A549 (cell line): ENCODE measurements at regions not wholly inside any gene's neighbourhood (a gene's known extent, or its start where the extent isn't known, plus 50 kb on each side); places are given as distances from the start of the nearest gene placed in this dataset.

ENCODE experiments used
- ATAC-seq, 2 experiments: fragments of 200-7000 bp in 1 of 2; fragments of >200 bp in 1 of 2; cut with Nextera tagmentation in 1 of 2; cut with Tn5 transposase in 1 of 2; 3 replicates each; pipeline versions ENCODE4 v1.8.0 to v1.9.1; 2018 to 2020; ENCODE audit warnings: mild to moderate bottlenecking in 1 of 2, moderate library complexity in 1 of 2
- CTCF ChIA-PET: fragments of 300-600 bp; sonication (Branson Sonifier 250); formaldehyde crosslinking; extraction: SDS; loops from one replicate; lab custom pipeline; 2021; ENCODE audit warnings: antibody characterized with exemption, inconsistent platforms; lab: Yijun Ruan, JAX
- POLR2A ChIA-PET: fragments of 350-600 bp; formaldehyde crosslinking; extraction: SDS; loops from one replicate; lab custom pipeline; 2021; ENCODE audit warnings: antibody characterized with exemption, inconsistent platforms; lab: Yijun Ruan, JAX
- DNase-seq, 2 experiments: peaks; one replicate each; pipeline versions ENCODE4 v3.0.0 to v3.0.0-alpha.2; 2011 to 2016; ENCODE audit warnings: low read depth in 1 of 2, low spot score in 1 of 2
- FAIRE-seq: peaks from 2 replicates; lab custom pipeline; 2011; peaks lifted over from hg19 to GRCh38; lab: Jason Lieb, UNC
- H3K27ac ChIP-seq, 2 experiments: fragments of >200 bp; sonication (Bioruptor Twin); formaldehyde crosslinking; 3 replicates each; pipeline ENCODE4 v1.5.1; 2016 to 2017
- H3K4me1 ChIP-seq: fragments of >200 bp; sonication (Bioruptor Twin); formaldehyde crosslinking; 3 replicates; pipeline ENCODE4 v1.6.1; 2016
- H3K4me2 ChIP-seq: fragments of >200 bp; sonication (Bioruptor Twin); formaldehyde crosslinking; 3 replicates; pipeline ENCODE4 v1.6.1; 2016
- H3K4me3 ChIP-seq: fragments of >200 bp; sonication (Bioruptor Twin); formaldehyde crosslinking; 3 replicates; pipeline ENCODE4 v1.5.1; 2016
- H3K9me3 ChIP-seq: fragments of >200 bp; sonication (Bioruptor Twin); formaldehyde crosslinking; 3 replicates; pipeline ENCODE4 v1.6.1; 2016
- BHLHE40 ChIP-seq: IDR thresholded peaks from 2 replicates; pipeline ENCODE4 v1.6.1; 2012; ENCODE audit warnings: low read depth, low read length, inconsistent platforms
- CBX8 ChIP-seq: fragments of 200-600 bp; sonication (generic); IDR thresholded peaks from 2 replicates; pipeline ENCODE4 v1.6.1; 2016
- EHF ChIP-seq: fragments of 250-450 bp; sonication (Bioruptor Pico); IDR thresholded peaks from 2 replicates; pipeline ENCODE4 v1.5.0; 2020; ENCODE audit warnings: mild to moderate bottlenecking
- FOSL2 ChIP-seq, 2 experiments: fragments of 450-650 bp in 1 of 2; fragments of >200 bp in 1 of 2; sonication (Bioruptor Twin) in 1 of 2; formaldehyde crosslinking; IDR thresholded peaks; 2 replicates each; pipeline versions ENCODE4 v1.5.0 to v1.6.1; 2016 to 2020; ENCODE audit warnings: mild to moderate bottlenecking in 1 of 2, moderate library complexity in 1 of 2
- HDAC2 ChIP-seq: fragments of 200-600 bp; sonication (generic); IDR thresholded peaks from 2 replicates; pipeline ENCODE4 v1.6.1; 2016
- HOXA7 ChIP-seq: fragments of 250-450 bp; sonication (Bioruptor Pico); IDR thresholded peaks from 2 replicates; pipeline ENCODE4 v1.5.0; 2020; ENCODE audit warnings: mild to moderate bottlenecking, moderate library complexity
- MAFK ChIP-seq: fragments of 450-650 bp; IDR thresholded peaks from 2 replicates; pipeline ENCODE4 v1.6.1; 2014; ENCODE audit not compliant: partially characterized antibody
- MYC ChIP-seq: IDR thresholded peaks from 2 replicates; pipeline ENCODE4 v1.6.1; 2012; ENCODE audit warnings: mild to moderate bottlenecking, inconsistent platforms, low read length, improper control_type of control experiment, borderline replicate concordance
- NPAS2 ChIP-seq: fragments of 250-450 bp; sonication (Bioruptor Pico); IDR thresholded peaks from 2 replicates; pipeline ENCODE4 v1.8.0; 2022; ENCODE audit warnings: mild to moderate bottlenecking, moderate library complexity, borderline replicate concordance
- NR3C1 ChIP-seq: fragments of >200 bp; sonication (Bioruptor Twin); formaldehyde crosslinking; IDR thresholded peaks from 3 replicates; pipeline ENCODE4 v1.6.1; 2017
- POLR2A ChIP-seq: IDR thresholded peaks from 2 replicates; pipeline ENCODE4 v1.6.1; 2012; ENCODE audit warnings: mild to moderate bottlenecking, low read length
- RAD21 ChIP-seq, 2 experiments: fragments of >200 bp in 1 of 2; sonication (Bioruptor Twin) in 1 of 2; formaldehyde crosslinking in 1 of 2; IDR thresholded peaks in 1 of 2; conservative IDR thresholded peaks in 1 of 2; 2 replicates in 1 of 2; 3 replicates in 1 of 2; pipeline ENCODE4 v1.6.1; 2012 to 2018; ENCODE audit warnings: inconsistent platforms in 1 of 2
- RARB ChIP-seq: fragments of 250-450 bp; sonication (Bioruptor Pico); IDR thresholded peaks from 2 replicates; pipeline ENCODE4 v1.8.0; 2021; ENCODE audit warnings: mild to moderate bottlenecking, moderate library complexity
- TP53 ChIP-seq: fragments of 250-450 bp; sonication (Bioruptor Pico); IDR thresholded peaks from 2 replicates; pipeline ENCODE4 v1.5.0; 2021; ENCODE audit warnings: mild to moderate bottlenecking, moderate library complexity
- ZSCAN20 ChIP-seq: fragments of 250-450 bp; sonication (Bioruptor Pico); IDR thresholded peaks from 2 replicates; pipeline ENCODE4 v1.8.0; 2022; ENCODE audit warnings: mild to moderate bottlenecking, moderate library complexity
- WGBS: methylation state at CpG from one replicate; pipeline ENCODE4 v1.1.6; 2017; ENCODE audit errors: missing lambda C conversion rate; 5-methylcytosine and 5-hydroxymethylcytosine counted together
- TF ChIP-seq, protein P1 (sequence below): fragments of 150-350 bp; IDR thresholded peaks from 2 replicates; pipeline ENCODE4 v1.6.1; 2014; ENCODE audit warnings: low read depth, mild to moderate bottlenecking, low read length
- TF ChIP-seq, protein P2 (sequence below): fragments of 250-450 bp; sonication (Bioruptor Pico); IDR thresholded peaks from 2 replicates; pipeline ENCODE4 v1.5.0; 2021; ENCODE audit warnings: mild to moderate bottlenecking, moderate library complexity, borderline replicate concordance
- TF ChIP-seq, protein P3 (sequence below): IDR thresholded peaks from 2 replicates; pipeline ENCODE4 v1.6.1; 2012; ENCODE audit warnings: low read depth, borderline replicate concordance
- TF ChIP-seq, protein P4 (sequence below): IDR thresholded peaks from 2 replicates; pipeline ENCODE4 v1.6.1; 2012
- TF ChIP-seq, protein P5 (sequence below): fragments of >200 bp; sonication (Bioruptor Twin); formaldehyde crosslinking; IDR thresholded peaks from 3 replicates; pipeline ENCODE4 v1.6.1; 2016
- TF ChIP-seq, protein P6 (sequence below): fragments of 200-600 bp; sonication (generic); IDR thresholded peaks from 2 replicates; pipeline ENCODE4 v1.6.1; 2016; ENCODE audit warnings: antibody characterized with exemption, mild to moderate bottlenecking, moderate library complexity

DNA sequence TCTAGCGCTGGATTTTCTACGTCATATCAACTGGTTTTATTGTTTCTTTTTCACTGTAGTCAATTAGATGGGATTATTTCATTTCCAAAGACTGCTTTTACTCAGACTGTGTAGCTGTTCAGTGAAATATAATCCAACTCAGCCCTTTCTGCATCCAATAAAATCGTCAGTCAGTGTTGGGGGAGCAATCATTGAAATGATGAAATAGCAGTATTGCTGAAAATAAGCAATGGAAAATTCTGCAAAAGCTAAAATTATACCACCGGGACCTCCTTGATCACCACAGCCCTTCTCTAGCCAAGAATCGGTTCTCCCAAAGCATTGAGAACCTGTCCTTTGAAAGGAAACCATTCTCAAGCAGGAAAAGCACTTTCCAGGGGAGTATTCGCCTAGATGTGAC is 243.1 kb upstream of the TENM3 start:
- CTCF ChIA-PET = no interaction called here
- 32% methylated on average over 6 of the region's 6 CpGs for WGBS
- FAIRE-seq = no peak
- Histone ChIP-seq H3K4me1 (no peaks in the 10 kb centered on the region), H3K27ac (no peak overlapping the region), H3K9me3 (no peaks in the 10 kb centered on the region), H3K4me2 (no peak overlapping the region), H3K4me3 (no peak overlapping the region)
- POLR2A ChIA-PET = no interaction called here
- DNase-seq = no peak
- ATAC-seq = no peak
- TF ChIP-seq NPAS2 (CRISPR knock-in tag) (no peak), RAD21 (conservative IDR thresholded peaks at IDR 0.05 in 1 of 2, IDR thresholded peaks at IDR 0.05 in 1 of 2) (no peak), RARB (no peak), MAFK (no peak), FOSL2 (IDR thresholded peaks at IDR 0.05) (no peak), FOSL2 (CRISPR knock-in tag; IDR thresholded peaks at IDR 0.05) (no peak), HOXA7 (CRISPR knock-in tag) (no peak), BHLHE40 (no peak), ZSCAN20 (CRISPR knock-in tag) (no peak), CBX8 (no peak), NR3C1 (no peak), HDAC2 (no peak), EHF (CRISPR knock-in tag) (no peak), MYC (no peak), POLR2A (no peak), TP53 (CRISPR knock-in tag) (no peak)
- TF ChIP-seq, protein P1, sequence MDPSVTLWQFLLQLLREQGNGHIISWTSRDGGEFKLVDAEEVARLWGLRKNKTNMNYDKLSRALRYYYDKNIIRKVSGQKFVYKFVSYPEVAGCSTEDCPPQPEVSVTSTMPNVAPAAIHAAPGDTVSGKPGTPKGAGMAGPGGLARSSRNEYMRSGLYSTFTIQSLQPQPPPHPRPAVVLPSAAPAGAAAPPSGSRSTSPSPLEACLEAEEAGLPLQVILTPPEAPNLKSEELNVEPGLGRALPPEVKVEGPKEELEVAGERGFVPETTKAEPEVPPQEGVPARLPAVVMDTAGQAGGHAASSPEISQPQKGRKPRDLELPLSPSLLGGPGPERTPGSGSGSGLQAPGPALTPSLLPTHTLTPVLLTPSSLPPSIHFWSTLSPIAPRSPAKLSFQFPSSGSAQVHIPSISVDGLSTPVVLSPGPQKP = no peak
- TF ChIP-seq, protein P2, sequence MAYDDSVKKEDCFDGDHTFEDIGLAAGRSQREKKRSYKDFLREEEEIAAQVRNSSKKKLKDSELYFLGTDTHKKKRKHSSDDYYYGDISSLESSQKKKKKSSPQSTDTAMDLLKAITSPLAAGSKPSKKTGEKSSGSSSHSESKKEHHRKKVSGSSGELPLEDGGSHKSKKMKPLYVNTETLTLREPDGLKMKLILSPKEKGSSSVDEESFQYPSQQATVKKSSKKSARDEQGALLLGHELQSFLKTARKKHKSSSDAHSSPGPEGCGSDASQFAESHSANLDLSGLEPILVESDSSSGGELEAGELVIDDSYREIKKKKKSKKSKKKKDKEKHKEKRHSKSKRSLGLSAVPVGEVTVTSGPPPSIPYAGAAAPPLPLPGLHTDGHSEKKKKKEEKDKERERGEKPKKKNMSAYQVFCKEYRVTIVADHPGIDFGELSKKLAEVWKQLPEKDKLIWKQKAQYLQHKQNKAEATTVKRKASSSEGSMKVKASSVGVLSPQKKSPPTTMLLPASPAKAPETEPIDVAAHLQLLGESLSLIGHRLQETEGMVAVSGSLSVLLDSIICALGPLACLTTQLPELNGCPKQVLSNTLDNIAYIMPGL (CRISPR knock-in tag) = no peak
- TF ChIP-seq, protein P3, sequence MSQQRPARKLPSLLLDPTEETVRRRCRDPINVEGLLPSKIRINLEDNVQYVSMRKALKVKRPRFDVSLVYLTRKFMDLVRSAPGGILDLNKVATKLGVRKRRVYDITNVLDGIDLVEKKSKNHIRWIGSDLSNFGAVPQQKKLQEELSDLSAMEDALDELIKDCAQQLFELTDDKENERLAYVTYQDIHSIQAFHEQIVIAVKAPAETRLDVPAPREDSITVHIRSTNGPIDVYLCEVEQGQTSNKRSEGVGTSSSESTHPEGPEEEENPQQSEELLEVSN = no peak
- TF ChIP-seq, protein P4, sequence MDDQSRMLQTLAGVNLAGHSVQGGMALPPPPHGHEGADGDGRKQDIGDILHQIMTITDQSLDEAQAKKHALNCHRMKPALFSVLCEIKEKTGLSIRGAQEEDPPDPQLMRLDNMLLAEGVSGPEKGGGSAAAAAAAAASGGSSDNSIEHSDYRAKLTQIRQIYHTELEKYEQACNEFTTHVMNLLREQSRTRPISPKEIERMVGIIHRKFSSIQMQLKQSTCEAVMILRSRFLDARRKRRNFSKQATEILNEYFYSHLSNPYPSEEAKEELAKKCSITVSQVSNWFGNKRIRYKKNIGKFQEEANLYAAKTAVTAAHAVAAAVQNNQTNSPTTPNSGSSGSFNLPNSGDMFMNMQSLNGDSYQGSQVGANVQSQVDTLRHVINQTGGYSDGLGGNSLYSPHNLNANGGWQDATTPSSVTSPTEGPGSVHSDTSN = no peak
- TF ChIP-seq, protein P5, sequence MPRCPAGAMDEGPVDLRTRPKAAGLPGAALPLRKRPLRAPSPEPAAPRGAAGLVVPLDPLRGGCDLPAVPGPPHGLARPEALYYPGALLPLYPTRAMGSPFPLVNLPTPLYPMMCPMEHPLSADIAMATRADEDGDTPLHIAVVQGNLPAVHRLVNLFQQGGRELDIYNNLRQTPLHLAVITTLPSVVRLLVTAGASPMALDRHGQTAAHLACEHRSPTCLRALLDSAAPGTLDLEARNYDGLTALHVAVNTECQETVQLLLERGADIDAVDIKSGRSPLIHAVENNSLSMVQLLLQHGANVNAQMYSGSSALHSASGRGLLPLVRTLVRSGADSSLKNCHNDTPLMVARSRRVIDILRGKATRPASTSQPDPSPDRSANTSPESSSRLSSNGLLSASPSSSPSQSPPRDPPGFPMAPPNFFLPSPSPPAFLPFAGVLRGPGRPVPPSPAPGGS = no peak

DNA sequence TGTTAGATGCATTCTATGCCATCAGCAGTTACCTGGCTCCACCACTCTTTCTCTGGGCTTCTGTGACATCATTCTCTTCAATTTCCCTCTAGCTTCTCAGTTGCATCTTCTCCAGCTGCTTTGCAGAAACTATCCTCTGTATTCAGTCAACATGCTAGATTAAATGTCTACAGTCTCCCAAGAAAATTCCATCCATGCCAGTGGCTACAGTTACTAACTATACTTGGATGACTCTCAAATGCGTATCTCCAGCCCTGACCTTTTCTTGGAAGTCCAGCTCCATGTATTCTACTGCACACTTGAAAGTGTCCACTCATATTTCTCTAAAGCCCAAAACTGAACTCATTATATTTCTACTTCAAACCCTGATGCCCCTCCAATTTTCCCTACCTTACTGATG is 232.3 kb upstream of the TENM3 start:
- Histone ChIP-seq H3K4me2 (no peak overlapping the region), H3K4me1 (no peaks in the 10 kb centered on the region), H3K27ac (no peak overlapping the region), H3K4me3 (no peak overlapping the region), H3K9me3 (no peaks in the 10 kb centered on the region)
- 36% methylated on average over 1 of the region's 1 CpG for WGBS
- DNase-seq (no peak), FAIRE-seq (no peak), ATAC-seq (no peak)
- TF ChIP-seq RAD21 (conservative IDR thresholded peaks at IDR 0.05 in 1 of 2, IDR thresholded peaks at IDR 0.05 in 1 of 2) = no peak
- TF ChIP-seq, protein P6, sequence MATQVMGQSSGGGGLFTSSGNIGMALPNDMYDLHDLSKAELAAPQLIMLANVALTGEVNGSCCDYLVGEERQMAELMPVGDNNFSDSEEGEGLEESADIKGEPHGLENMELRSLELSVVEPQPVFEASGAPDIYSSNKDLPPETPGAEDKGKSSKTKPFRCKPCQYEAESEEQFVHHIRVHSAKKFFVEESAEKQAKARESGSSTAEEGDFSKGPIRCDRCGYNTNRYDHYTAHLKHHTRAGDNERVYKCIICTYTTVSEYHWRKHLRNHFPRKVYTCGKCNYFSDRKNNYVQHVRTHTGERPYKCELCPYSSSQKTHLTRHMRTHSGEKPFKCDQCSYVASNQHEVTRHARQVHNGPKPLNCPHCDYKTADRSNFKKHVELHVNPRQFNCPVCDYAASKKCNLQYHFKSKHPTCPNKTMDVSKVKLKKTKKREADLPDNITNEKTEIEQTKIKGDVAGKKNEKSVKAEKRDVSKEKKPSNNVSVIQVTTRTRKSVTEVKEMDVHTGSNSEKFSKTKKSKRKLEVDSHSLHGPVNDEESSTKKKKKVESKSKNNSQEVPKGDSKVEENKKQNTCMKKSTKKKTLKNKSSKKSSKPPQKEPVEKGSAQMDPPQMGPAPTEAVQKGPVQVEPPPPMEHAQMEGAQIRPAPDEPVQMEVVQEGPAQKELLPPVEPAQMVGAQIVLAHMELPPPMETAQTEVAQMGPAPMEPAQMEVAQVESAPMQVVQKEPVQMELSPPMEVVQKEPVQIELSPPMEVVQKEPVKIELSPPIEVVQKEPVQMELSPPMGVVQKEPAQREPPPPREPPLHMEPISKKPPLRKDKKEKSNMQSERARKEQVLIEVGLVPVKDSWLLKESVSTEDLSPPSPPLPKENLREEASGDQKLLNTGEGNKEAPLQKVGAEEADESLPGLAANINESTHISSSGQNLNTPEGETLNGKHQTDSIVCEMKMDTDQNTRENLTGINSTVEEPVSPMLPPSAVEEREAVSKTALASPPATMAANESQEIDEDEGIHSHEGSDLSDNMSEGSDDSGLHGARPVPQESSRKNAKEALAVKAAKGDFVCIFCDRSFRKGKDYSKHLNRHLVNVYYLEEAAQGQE = no peak
- ChIA-PET CTCF (no interaction called here), POLR2A (no interaction called here)
